ENCODE measurements at regions not wholly inside any gene's neighbourhood (a gene's known extent, or its start where the extent isn't known, plus 50 kb on each side); places are given as distances from the start of the nearest gene placed in this dataset.

DNA sequence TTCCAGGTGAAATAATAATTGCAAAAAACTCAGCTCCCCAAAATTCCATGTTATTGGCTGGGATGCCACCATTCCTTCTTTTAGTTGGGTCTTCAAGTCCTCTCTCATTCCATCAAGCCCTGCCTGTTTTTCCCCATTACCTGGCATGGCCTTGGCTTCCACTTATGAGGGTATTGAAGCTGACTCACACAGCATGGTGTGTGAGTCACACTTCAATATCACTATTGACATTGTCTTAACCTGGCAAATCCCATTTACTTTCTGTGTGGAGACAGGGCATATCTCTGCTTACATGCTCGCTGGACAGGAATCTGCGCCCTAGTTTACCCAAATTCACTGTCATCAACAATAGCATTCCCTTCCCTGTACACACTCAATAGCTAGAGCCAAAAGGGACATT, 1806.8 kb downstream of the BRINP3 start:
- TF ChIP-seq, protein P1, sequence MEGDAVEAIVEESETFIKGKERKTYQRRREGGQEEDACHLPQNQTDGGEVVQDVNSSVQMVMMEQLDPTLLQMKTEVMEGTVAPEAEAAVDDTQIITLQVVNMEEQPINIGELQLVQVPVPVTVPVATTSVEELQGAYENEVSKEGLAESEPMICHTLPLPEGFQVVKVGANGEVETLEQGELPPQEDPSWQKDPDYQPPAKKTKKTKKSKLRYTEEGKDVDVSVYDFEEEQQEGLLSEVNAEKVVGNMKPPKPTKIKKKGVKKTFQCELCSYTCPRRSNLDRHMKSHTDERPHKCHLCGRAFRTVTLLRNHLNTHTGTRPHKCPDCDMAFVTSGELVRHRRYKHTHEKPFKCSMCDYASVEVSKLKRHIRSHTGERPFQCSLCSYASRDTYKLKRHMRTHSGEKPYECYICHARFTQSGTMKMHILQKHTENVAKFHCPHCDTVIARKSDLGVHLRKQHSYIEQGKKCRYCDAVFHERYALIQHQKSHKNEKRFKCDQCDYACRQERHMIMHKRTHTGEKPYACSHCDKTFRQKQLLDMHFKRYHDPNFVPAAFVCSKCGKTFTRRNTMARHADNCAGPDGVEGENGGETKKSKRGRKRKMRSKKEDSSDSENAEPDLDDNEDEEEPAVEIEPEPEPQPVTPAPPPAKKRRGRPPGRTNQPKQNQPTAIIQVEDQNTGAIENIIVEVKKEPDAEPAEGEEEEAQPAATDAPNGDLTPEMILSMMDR (IDR thresholded peaks at IDR 0.05; ENCODE audit: unreplicated experiment), result no peak
- no peaks in the 10 kb centered on the region for H3K27me3 Mint-ChIP-seq
- no peak overlapping the region for H3K27ac Mint-ChIP-seq
- H3K9me3 Mint-ChIP-seq (ENCODE audit: low read depth), result no peaks in the 10 kb centered on the region
- no peaks in the 10 kb centered on the region for H3K4me1 Mint-ChIP-seq (ENCODE audit: low read depth)
- no peak overlapping the region for H3K4me3 Mint-ChIP-seq (ENCODE audit: low read depth)
- no peaks in the 10 kb centered on the region for H3K36me3 Mint-ChIP-seq (ENCODE audit: insufficient read depth)
- DNase-seq (ENCODE audit: low spot score, unreplicated experiment), result no peak

DNA sequence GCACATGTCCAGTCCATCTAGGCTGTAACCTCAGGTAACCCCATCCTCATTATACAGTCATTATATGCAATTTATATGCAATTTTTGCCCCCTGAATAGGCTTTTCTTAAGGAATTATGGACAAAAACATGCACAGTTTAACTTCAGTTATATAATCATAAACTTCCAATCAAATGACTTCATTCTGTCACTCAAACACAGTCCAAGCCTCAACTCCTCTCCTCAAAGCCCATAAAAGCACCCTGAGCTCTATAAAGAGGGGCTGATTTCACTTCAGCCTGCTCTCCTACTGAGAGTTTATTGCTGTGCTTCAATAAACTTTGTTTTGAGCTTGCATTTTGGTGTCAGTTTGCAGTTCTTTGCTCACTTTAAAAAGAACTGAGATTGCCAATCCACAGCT, 1805.5 kb downstream of the BRINP3 start:
- no peak for DNase-seq (ENCODE audit: low spot score, unreplicated experiment)

DNA sequence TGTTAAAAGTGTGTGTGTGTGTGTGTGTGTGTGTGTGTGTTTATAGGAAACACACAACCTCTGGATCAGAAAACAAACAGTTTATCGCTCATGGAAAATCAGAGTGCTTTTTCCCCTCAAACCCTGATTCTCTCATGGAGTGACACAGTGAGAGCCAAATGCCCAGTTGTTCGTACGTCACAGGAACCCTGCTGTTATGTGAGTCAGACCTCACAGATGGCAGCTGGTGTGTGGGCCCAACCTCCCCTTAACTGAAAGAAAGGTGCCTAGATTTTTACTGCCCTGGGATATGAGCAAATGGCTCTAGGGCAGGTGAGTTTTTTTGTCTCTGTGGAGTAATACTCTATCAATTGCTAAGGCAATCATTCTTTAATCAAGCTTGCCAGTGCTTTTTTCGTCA, 1788.1 kb downstream of the BRINP3 start:
- H3K27ac Mint-ChIP-seq, result no peak overlapping the region
- peaks cover 3% of the 10 kb centered on the region for H3K9me3 Mint-ChIP-seq (ENCODE audit: low read depth)
- no peaks in the 10 kb centered on the region for H3K27me3 Mint-ChIP-seq
- H3K36me3 Mint-ChIP-seq (ENCODE audit: insufficient read depth), result no peaks in the 10 kb centered on the region
- no peak for DNase-seq (ENCODE audit: low spot score, unreplicated experiment)
- H3K4me1 Mint-ChIP-seq (ENCODE audit: low read depth), result no peaks in the 10 kb centered on the region
- TF ChIP-seq, protein P1 (IDR thresholded peaks at IDR 0.05; ENCODE audit: unreplicated experiment), result no peak
- no peak overlapping the region for H3K4me3 Mint-ChIP-seq (ENCODE audit: low read depth)

More for the DNA sequence above, 1805.5 kb downstream of the BRINP3 start:
- Mint-ChIP-seq H3K4me1 (ENCODE audit: low read depth) (no peaks in the 10 kb centered on the region), H3K9me3 (ENCODE audit: low read depth) (no peaks in the 10 kb centered on the region), H3K36me3 (ENCODE audit: insufficient read depth) (no peaks in the 10 kb centered on the region), H3K4me3 (ENCODE audit: low read depth) (no peak overlapping the region), H3K27me3 (no peaks in the 10 kb centered on the region), H3K27ac (no peak overlapping the region)
- TF ChIP-seq, protein P1 (IDR thresholded peaks at IDR 0.05; ENCODE audit: unreplicated experiment), result no peak

DNA sequence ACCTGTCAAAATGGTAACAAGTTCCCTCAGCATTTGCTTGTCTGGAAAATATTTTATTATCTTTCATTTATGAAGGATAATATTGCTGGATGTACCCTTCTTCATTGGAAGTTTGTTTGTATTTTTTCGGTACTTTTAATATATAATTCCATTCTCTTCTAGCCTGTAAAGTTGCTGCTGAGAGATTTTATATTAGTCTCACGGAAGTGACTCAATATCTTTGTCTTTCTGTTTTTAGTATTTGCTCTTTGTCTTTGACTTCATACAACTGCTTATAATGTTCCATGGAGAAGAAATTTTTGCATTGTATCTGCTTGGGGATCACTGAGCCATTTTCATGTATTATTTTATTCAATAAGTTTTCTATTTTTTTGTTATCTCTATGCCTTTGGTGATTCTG, 1777.5 kb downstream of the BRINP3 start:
- no peak overlapping the region for H3K27ac Mint-ChIP-seq
- H3K4me3 Mint-ChIP-seq (ENCODE audit: low read depth), result no peak overlapping the region
- TF ChIP-seq, protein P1 (IDR thresholded peaks at IDR 0.05; ENCODE audit: unreplicated experiment), result no peak
- DNase-seq (ENCODE audit: low spot score, unreplicated experiment), result no peak
- peaks cover 11% of the 10 kb centered on the region for H3K4me1 Mint-ChIP-seq (ENCODE audit: low read depth)
- peaks cover 3% of the 10 kb centered on the region for H3K9me3 Mint-ChIP-seq (ENCODE audit: low read depth)
- no peaks in the 10 kb centered on the region for H3K36me3 Mint-ChIP-seq (ENCODE audit: insufficient read depth)
- H3K27me3 Mint-ChIP-seq, result peaks cover 3% of the 10 kb centered on the region

DNA sequence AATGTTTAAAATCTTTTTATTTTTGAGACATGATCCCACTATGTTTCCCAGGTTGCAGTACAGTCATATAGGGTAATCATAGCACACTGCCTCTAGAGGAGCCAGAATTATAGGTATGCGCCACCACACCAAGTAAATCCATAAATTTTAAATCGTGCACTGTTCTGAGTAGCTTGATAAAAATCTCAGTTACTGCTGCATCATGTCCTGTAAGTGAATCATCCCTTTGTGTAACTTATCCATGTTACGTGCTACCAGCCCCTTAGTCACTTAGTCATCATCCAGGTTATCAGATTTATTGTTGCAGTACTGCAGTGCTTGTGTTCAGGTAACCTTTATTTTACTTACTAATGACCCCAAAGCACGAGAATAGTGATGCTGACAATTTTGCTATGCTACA, 1770.9 kb downstream of the BRINP3 start:
- H3K4me3 Mint-ChIP-seq (ENCODE audit: low read depth), result no peak overlapping the region
- H3K36me3 Mint-ChIP-seq (ENCODE audit: insufficient read depth), result no peaks in the 10 kb centered on the region

More for the DNA sequence above, 1770.9 kb downstream of the BRINP3 start:
- H3K27me3 Mint-ChIP-seq, result peaks cover 3% of the 10 kb centered on the region
- DNase-seq (ENCODE audit: low spot score, unreplicated experiment), result no peak
- H3K27ac Mint-ChIP-seq, result no peak overlapping the region
- TF ChIP-seq, protein P1 (IDR thresholded peaks at IDR 0.05; ENCODE audit: unreplicated experiment), result no peak
- H3K9me3 Mint-ChIP-seq (ENCODE audit: low read depth), result no peaks in the 10 kb centered on the region
- peaks cover 7% of the 10 kb centered on the region for H3K4me1 Mint-ChIP-seq (ENCODE audit: low read depth)

All from progenitor cell of endocrine pancreas (in vitro differentiated cells).